ENCODE measurements at regions not wholly inside any gene's neighbourhood (a gene's known extent, or its start where the extent isn't known, plus 50 kb on each side); places are given as distances from the start of the nearest gene placed in this dataset.

DNA sequence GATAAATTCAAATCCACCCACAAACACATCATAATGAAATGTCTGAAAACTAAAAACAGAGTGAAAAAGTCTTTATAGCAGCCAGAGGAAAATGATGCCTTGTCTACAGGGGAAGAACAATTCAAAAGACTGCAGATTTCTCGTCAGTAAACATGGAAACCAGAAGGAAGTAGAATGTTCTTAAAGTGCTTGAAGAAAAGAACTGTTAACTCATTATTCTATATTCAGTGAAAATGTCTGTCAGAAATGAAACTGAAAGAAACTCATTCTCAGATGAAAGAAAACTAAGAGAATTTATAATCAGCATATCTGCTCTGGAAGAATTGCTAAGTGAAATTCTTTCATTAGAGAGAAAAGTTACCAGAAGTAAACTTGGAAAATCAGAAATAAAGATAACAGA is 416.1 kb downstream of the TBC1D32 start:
- TF ChIP-seq CTCF (conservative IDR thresholded peaks at IDR 0.05 in 1 of 2, IDR thresholded peaks at IDR 0.05 in 1 of 2; ENCODE audit: low read depth in 1 of 2, low read length in 2 of 2): no peak
- TF ChIP-seq EZH2 (IDR thresholded peaks at IDR 0.05; ENCODE audit: low read length, missing control alignments): no peak
